ENCODE measurements at regions not wholly inside any gene's neighbourhood (a gene's known extent, or its start where the extent isn't known, plus 50 kb on each side); places are given as distances from the start of the nearest gene placed in this dataset.

DNA sequence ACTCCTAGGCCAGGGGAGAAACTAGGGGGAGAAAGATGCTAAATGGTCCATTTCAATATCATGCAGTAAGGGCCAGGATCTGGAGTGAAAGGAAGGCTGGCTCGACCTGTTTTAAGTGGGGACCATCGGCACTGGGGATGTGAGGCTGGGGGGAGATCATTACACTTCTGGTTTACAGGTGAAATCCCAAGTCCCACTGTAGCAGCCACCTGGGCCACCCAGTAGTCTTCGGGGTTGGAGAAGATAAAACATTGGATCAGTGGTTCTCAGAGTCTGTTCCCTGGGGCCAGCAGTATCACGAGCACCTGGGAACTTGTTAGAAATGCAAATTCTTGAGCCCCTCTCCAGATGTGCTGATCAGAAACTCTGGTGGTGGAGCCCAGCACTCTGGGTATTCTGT is 111.3 kb upstream of the ALDH1B1 start:
- no peak for DNase-seq
- Histone ChIP-seq H3K4me3 (no peak overlapping the region), H3K9me3 (no peaks in the 10 kb centered on the region), H3K27ac (no peak overlapping the region), H3K36me3 (no peaks in the 10 kb centered on the region), H3K27me3 (no peaks in the 10 kb centered on the region), H3K4me1 (no peaks in the 10 kb centered on the region)
- no peak for TF ChIP-seq CTCF (IDR thresholded peaks at IDR 0.05)
- no peak for TF ChIP-seq POLR2A (IDR thresholded peaks at IDR 0.05)

DNA sequence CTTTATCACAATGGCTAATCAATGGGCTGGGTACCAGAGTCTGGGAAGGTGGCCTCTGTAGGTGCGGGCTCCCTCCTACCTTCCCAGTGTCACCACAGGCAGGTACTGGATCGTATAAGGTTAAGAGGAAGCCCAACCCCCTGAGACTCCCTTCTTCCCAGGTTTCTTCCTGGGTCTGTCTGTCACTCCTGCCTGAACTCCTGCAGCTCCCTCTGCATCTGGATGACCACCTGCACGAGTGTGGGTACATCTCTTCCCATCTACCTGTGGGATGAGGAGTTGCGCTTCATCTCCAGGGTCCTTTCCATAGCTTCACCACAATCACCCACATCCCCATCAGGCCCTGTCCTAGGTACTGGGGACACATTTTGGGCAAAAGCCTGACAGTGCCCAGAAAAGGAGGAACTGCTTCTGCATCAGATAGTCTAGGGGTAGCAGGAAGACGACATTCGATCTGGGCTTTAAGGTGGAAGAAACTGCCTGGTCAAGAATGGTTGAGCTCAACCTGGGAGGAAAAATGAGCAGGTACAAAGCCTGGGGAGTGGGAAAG is 112.2 kb upstream of the ALDH1B1 start:
- DNase-seq = peak in 1 of 3 donors; percentile 18
- Histone ChIP-seq H3K4me1 (no peaks in the 10 kb centered on the region), H3K4me3 (no peak overlapping the region), H3K27ac (no peak overlapping the region), H3K36me3 (no peaks in the 10 kb centered on the region), H3K9me3 (no peaks in the 10 kb centered on the region), H3K27me3 (no peaks in the 10 kb centered on the region)
- TF ChIP-seq POLR2A (IDR thresholded peaks at IDR 0.05) (no peak), CTCF (IDR thresholded peaks at IDR 0.05) (no peak)

- peak overlapping the region in 1 of 4 donors; percentile 49 for H3K27ac ChIP-seq
- H3K4me1 ChIP-seq = no peaks in the 10 kb centered on the region
- no peak overlapping the region for H3K4me3 ChIP-seq
- H3K9me3 ChIP-seq = no peaks in the 10 kb centered on the region
- no peak for DNase-seq
- H3K36me3 ChIP-seq = no peaks in the 10 kb centered on the region
- H3K27me3 ChIP-seq = no peaks in the 10 kb centered on the region
- no peak for TF ChIP-seq POLR2A (IDR thresholded peaks at IDR 0.05)
- TF ChIP-seq CTCF (IDR thresholded peaks at IDR 0.05) = no peak
Measured at GRCh38 chr9:38278931-38279679, 113.4 kb upstream of the ALDH1B1 start.

- Histone ChIP-seq H3K4me3 (no peak overlapping the region), H3K9me3 (no peaks in the 10 kb centered on the region), H3K27ac (peak overlapping the region in 1 of 4 donors; percentile 49), H3K27me3 (no peaks in the 10 kb centered on the region), H3K36me3 (no peaks in the 10 kb centered on the region), H3K4me1 (no peaks in the 10 kb centered on the region)
- TF ChIP-seq POLR2A (IDR thresholded peaks at IDR 0.05) (no peak), CTCF (IDR thresholded peaks at IDR 0.05) (no peak)
- DNase-seq = peak in 1 of 3 donors; percentile 48
Measured at GRCh38 chr9:38278457-38278856, 114.0 kb upstream of the ALDH1B1 start.

DNA sequence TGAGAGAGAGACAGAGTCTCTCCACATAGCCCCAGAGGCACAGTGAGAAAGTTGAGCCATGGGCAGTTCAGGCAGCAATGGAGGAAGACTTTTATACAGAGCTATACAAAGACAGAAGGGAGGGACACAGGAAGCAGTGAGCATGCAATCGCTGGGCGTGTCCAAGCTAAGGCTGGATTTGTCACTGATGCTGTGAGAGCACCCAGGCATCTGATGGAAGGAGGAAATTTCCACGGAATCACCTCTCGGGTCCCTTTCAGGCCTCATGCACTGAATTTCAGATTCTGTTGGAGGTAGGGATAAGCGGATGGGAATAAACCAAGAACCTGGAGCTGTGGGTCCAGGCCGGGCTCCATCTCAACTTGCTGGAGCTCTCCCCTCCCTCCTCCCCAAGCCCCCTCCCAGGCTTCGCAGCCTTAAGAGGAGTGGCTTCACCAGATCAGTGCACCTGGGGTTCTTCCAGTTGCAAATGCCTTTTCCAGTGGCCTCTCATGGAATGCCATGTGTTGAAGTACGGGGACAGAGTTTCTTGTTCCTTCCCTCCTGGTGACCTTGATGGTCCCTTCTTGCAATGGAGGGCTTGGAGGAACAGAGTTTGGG is 114.8 kb upstream of the ALDH1B1 start:
- Histone ChIP-seq H3K27me3 (no peaks in the 10 kb centered on the region), H3K27ac (no peak overlapping the region), H3K36me3 (no peaks in the 10 kb centered on the region), H3K4me1 (no peaks in the 10 kb centered on the region), H3K9me3 (no peaks in the 10 kb centered on the region), H3K4me3 (no peak overlapping the region)
- no peak for DNase-seq
- TF ChIP-seq CTCF (IDR thresholded peaks at IDR 0.05) (no peak), POLR2A (IDR thresholded peaks at IDR 0.05) (no peak)
